Activated CD4-positive, alpha-beta T cell treated with anti-CD3 and anti-CD28 coated beads, Interleukin-10, Interleukin-2, amounts not matched to agents 100 ng/mL and 50 ng/mL, durations not matched to agents 16 hours and 8 hours (primary cell): ENCODE measurements at regions not wholly inside any gene's neighbourhood (a gene's known extent, or its start where the extent isn't known, plus 50 kb on each side); places are given as distances from the start of the nearest gene placed in this dataset.

Experiments used
- DNase-seq: peaks from one replicate; pipeline ENCODE4 v3.0.0-alpha.2; 2020

DNA sequence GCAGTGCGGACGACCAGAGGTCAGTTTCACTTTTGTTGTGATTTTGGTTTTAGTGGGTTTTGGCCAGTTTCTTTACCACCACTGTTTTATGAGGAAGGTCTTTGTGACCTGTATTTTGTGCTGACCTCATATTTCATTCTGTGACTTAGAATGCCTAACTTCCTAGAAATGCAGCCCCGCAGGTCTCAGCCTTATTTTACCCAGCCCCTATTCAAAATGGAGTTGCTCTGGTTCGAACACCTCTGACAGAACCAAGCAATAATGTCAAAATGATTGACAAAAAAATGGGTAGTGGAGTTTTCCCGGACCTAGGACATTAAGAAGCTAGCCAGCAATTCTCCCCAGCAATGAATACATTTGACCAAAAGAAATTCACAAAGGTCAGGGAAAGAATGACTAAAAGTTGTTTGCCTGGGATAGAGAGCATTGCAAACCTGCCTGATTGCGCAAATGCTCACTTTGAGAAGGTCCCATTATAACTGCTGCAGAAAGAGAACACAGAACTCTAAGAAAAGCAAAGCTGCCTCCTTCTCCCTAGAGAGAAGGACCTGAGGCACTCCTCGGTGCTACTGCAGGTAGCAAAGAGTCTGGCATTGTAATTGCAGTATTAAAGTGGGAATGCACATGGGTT, 288.8 kb downstream of the ADGB start:
- no peak for DNase-seq

DNA sequence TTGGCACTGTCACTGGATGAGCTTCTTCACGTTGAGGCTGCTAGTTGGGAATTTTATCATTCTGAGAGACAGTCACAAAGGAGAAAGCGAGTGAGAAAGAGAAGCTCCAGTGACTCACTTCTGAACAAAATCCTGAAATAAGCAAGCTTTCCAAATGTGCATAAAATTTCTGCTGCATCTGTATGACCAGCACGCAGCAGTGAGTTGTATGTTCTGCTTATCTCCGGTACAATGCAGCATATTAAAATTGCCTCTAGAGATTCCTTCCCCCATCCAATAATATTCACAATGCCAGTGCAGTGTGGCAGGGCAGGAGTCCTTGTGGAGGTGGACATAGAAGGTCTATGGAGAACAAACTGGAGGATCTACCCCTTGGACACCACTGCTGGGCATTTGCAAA, 290.5 kb downstream of the ADGB start:
- DNase-seq, result no peak

DNA sequence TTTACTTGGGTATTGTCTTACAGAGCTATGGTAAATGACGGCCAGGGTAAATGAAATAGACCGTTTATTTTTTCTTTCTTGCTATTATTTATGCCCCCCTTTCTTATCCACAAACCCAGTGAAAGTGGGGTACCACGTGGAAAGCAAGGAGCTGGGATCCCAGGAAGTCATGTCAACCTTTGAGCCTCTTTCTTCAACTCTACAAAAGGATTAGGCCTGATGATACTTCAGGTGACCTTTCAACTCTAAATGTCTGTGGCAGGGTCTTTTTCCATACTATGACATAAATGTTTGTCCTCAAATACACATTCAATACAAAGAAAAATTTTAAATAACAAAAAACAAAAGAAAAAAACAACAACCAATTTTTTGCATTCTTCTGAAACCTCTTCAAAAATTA, 291.4 kb downstream of the ADGB start:
- no peak for DNase-seq

DNA sequence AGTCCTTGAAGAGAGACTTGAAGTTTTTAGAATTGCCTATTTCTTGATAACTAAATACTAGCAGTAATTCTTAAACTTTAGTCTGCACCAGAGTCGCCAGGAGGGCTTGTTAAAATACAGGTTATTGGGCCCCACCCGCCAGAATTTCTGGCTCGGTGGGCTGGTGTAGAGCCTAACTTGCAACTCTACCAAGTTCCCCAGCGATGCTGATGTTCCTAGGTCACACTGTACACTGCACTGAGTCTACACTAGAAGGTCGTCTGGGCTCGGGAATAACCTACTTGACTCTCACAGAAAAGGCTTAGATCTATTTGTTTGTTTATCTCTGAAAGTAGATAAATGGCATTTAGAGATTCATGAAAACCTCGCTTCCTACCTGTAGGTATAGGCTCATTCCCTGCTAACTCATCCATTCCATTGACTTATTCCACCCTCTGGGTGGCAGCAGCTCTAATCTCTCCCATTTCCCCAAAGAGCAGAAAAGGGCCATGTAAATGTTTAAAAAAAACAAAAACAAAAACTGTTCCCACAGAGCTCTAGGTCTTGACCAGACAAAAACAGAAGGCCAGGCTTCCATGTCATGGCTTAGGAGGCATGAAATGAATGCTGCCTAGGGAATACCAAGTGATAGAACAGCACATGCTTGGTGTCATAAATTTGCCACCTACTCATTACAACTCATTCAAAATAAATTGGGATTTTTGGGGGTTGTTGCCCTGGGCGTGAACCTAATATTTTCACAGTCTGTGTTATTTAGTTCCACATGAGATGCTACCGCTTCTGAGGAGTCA, 292.1 kb downstream of the ADGB start:
- DNase-seq, result no peak

DNA sequence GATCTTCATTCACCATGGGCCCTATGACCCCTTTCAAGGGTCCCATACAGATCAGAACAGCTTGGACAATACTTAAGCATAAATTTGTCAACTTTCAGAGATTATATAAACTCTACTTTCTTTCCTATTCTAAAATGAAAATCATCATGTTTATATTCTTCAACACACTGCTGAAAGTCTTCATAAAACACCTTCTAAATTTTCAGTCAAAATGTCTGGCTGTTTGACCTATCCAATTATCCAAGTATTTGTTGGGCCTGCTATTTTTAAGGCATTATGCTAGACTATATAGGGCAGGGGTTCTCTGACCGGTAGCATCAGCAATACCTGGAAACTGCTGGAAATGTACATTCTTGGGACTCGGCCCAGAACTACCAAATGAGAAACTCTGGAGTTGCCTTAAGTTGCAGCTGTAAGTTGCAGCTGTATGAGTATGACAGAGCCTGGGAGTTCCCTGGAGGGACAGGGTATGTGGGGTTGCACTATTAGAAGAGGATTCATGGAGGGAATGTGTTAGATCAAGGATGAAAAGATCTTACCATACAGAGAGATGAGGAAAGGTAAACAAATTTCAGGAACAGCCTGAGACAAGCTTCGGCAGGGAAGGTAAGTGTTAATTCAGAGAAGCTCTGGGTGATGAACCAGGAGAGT, 293.0 kb downstream of the ADGB start:
- DNase-seq, result no peak

DNA sequence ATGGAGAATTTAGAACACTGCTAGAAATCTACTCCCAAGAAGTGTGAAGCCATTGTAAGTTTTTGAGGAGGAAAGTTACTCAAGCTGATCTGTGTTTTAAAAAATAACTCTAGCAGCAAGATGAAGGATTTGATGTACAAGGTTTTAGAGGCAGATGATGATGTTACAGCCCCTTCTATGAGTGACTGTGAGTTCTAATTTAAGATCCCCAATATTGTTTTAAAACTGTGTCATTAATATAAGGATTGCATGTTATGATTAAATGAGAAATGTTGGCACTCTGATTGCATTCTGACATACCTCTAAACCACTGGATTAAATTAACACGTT, 293.5 kb downstream of the ADGB start:
- no peak for DNase-seq

DNA sequence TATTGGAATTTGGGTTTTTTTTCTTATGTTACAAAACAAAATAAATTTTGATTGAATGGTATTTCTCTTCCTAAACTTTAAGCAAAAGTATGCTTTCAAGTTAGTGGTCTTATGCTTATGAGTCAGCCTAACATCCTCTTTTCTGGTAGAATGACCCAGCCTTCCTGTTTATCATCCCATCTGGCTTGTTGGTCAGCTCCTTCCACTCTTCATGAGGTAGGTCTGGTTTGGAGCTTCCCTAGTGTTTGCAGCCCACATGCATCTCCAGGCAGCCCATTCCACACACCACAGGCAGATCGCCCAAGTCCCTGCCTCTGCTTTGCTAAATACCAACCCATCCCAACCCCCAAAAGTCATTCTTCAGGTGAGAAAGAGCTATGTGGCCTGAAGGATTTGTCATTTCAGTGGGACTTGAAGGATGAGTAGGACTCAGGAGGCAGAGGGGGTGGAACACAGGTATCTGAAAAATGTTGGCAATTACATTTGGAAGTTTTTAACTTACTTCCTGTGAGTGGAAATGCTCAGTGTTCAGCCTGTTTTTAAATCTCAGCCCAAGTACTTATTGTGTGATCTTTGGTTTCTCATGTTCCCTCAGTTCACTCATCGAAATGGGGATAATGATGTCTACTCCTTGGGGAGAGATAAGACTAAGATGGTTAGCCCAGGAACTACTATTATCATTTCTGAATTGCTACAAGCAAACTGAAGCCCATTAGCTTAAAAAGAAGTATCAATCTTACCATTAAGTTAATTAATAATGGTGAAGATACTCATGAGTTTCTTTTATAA, 294.0 kb downstream of the ADGB start:
- DNase-seq, result no peak

DNA sequence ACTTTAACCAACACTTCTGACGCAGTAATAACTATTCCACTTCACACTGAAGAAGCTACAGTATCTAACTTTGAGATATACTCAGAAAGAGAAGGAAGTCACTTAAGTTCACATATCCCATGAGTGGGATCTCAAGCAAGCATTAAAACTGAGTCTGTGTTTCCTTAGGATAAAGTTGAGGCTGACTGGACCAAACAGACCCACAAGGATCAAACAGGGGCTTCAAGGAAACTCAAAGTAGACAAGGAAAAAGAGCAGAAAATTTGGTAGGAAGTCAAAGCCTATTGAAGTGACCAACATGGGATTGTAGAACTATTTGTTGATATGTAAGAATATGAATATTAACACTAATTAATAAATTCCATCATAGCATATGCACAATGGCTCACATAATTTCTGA, 294.9 kb downstream of the ADGB start:
- no peak for DNase-seq

DNA sequence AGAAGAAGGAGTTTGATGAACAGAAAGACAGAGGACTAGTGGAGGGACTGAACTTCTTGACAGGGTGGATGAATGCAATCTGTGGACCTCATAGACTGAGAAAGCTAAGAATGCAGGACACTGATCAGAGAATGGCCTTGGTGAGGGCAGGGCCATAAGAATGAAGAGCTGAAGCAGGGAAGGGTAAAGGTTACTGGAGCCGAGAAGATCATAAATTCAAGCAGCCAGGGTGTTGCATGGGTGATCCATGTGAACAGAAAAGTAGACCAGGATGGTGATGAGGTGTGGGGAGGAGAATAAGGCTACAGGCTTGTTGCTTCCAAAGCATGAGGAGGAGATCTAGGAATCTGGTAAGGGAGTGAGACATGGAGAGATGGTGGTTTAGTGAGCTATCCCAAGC, 295.9 kb downstream of the ADGB start:
- no peak for DNase-seq

DNA sequence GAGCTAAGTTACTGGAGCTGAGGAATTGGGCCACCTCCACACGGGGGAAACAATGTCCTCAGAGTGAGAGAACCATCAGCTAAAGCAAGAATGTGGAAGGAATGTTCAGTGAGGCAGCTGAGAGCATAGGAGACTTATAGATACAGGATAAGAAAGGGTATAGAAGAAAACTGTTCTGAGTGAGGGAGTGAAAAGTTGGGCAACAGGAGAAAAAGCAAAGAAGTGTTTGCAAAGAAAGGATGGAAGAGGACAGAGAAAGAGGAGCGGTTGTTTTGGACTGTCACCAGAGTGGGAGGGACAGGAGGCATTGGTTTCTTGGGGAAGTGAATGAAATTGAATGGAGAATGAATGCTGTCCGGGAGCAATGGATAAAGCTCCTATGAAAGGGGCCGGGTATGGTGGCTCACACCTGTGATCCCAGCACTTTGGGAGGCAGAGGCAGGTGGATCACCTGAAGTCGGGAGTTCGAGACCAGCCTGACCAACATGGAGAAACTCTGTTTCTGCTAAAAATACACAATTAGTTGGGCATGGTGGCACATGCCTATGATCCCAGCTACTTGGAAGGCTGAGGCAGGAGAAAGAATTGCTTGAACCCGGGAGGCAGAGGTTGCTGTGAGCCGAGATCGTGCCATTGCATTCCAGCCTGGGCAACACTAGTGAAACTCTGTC, 296.5 kb downstream of the ADGB start:
- no peak for DNase-seq

DNA sequence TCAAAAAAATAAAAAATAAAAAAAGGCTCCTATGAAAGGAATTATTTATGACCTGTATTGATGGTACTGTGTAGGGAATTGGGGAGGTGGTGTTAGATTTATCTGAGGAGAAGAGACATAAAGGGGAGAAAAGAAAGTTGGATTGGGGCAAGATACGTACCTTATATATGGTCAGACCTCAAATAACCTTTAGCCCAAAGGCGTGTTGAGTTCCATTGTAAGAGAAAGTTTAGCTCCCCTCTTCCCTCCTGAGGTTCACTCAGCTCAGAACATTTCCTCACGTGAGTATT, 296.9 kb downstream of the ADGB start:
- no peak for DNase-seq

DNA sequence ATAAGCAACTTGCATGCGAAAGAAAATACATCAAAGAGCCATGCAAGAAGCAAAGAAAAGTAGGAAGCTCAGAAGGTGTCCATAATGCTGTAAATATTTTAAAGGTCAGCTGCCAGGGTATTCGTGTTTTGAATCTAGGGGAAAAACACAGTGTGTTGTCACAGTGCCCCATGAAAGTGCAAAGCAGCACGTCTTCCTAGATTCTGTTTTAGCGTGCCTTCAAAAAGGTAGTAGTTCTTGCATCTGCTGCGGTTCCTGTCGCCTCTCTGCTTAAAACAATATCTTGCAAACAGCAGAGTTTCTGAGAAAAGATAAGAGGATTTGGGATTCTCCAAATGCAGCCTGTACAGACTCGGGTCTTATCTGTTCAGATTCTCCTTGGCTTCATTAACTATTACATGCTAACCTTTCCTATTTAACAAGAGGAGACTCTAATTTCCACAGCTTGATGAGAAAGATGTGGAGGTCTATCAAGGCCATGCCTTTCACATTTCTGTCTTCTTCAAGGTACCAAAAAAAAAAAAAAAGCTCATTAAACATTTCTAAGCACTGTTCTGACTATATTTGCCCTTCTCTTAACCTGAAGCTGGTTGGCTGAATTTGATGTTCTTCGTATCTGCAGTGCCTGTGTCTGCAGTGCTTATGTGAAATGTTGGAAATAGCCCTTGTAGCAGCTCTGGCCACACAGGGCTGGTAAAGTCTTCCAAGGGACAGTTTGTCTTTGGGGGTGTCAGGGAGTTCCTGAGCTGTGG, 297.5 kb downstream of the ADGB start:
- DNase-seq, result no peak

DNA sequence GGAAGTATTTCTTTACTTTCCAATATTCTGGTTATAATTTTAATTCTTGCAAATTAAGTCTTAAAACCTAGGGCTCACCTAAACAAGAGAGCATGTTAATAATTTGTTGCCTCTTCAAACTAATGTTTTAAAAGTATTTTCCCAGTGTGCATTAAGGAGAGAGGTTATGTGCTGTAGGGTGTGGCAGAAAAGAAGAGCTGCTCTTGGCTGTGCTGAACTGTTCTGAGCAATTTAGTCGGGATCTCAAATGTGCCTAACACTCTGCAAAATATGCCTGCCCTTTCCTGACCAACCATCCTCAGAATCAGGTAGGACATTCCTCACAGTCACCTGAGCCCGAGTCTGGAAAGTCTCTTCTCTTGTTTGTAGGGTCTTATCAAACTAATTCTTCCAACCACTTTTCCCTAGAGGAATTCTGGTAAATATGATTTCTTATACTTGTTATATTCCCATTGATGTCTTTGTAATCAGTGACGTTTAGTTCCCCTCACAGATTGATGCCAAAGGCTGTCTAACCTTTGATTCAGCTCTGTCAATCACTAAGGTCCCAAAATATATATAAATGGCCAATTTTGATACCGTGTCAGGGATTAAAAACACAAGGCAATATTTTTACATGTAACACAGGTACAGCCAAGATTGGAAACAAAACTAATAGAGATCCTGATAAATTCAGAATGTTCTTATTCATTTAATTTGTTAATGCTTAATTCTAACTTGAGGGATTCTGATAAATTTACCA, 298.4 kb downstream of the ADGB start:
- DNase-seq, result no peak

DNA sequence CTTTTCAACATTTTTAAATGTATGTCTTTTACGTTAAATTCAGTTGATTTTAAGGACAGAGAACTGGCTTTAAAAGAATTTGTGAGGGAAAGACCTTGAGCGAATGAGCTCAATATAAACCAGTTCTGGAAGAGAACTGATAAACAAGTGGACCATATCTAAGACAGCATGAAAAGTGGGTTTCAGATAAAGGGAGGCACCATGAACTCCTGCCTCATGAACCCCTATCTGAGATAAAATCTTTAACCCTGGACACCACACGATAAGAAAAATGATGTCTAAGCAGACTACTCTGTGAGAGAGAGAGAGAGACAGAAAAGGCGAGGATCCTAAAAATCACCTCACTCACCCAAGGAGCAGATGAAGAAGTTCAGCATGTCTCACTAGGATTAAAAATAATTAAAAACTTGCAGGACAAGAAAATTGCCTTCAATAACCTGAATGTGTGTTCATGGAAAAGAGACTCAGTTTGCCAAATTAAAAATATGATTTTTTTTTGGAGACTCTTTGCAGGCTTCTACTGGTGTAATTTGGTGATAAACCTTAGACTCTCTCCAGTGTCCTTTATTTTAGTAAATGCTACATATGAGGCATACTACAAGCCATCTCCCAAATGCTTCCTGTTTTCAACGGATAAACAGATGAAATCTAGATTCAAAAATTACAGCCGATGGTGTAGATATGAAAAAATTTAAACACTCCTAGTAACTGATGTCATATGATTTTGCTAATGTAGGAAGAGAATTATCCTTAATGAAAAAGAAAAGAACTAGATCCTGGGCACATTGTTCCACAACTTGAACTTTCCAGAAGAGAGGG, 299.5 kb downstream of the ADGB start:
- no peak for DNase-seq

DNA sequence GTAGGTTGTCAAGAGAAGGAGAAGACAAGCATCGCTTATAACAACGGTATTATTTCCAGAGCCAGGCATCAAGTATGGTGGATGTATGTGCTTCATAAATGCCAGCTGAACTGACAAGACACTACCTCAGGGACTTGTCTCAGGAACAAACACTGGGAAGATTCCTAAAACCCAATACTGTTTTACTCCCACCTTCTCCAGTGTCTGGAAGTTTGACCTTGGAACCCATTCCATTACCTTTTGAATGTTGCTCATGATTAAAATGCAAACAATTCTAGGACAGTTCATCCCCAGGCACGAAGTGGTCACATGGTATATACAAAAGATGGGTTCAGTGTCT, 300.1 kb downstream of the ADGB start:
- no peak for DNase-seq

DNA sequence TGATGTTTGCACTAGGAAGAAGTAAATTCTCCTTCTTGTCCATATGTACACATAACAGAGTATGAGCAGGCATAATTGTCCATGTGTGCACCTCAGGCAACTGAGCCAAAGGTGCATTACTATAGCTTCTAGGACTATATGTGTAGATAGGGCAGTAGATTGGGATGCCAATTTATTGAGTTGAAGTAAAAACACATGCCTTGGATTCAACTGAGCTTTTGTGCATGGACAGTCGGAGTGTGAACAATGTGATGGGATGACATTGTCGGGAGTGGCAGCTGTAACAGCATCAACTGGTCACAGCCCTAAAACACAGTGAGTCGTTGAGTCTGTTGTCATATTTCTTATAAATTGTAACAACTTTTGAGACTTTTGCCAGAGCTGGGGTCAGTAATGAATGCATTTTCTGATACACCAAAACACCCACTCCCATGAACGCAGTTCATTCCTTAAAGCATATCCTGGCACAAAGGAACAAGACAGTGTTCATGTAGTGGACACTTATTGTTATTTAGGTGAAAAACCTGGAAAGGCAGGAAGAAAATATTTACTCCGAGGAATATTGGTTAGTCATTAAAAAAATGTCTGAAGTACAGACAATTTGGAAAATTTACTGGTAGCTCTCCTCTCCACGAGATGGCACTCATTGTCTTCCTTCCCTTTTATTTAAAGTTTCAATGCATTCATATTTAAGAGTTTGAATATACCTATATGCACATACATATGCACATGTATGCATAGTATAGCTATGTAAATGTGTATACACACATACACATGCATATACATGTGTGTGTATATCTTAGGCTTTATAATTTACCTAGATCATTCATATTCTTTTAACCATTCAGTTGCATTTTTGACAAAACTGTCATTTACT, 302.0 kb upstream of the STXBP5 start:
- no peak for DNase-seq

DNA sequence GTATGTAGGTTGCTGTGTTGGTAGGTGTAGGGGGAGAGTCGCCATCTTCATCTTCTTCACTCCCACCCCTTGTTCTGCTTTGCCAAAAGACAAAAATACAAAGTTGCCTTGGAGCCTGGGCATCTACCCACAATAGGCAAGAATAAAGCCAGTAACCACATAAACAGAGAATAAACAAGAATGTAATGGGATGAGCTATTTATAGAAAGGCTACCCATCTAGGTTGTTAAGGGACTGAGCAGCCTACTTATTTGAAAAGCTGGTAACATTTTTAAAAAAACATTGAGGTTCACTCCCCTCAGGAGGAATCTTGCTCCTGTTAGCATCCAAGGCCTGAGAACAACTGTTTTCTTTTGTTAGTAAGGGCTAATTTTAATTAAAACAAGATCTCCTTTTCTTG, 301.4 kb upstream of the STXBP5 start:
- DNase-seq, result no peak

DNA sequence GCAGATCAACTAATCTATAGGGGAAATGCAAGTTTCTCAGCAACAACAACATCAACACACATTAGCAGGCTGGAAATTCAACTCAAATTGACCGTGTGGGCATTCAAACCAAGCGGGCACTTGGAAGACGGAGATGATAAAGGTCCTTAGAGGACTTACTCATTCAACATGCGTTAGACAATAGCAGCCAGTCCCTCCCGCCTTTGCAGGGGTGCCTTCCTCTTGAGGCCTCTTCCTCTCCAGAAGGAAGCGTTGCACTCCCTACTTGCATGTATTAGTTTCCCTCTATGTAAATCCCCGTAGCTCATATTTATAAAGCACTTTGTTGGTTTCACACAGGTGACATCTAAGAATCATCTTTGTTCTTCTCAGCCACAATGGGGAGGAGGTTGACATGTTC, 300.8 kb upstream of the STXBP5 start:
- no peak for DNase-seq

DNA sequence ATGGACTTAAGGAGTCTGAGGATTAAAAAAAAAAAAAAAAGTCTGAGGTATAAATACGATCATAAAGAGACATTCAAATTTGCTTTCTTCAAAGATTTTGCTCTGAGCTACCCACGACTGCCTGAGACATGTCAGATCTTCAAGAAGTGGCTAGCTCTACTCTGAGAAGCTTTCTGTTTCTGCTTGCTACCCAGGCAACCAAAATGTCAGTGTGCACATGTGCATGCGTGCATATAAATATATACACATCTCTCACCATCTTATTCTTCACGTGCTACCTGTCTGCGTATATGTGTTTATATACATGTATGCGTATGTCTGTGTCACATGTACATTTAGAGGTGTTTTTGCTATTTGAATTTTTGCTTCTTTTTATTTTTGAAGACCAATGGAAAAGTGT, 299.6 kb upstream of the STXBP5 start:
- DNase-seq, result no peak

DNA sequence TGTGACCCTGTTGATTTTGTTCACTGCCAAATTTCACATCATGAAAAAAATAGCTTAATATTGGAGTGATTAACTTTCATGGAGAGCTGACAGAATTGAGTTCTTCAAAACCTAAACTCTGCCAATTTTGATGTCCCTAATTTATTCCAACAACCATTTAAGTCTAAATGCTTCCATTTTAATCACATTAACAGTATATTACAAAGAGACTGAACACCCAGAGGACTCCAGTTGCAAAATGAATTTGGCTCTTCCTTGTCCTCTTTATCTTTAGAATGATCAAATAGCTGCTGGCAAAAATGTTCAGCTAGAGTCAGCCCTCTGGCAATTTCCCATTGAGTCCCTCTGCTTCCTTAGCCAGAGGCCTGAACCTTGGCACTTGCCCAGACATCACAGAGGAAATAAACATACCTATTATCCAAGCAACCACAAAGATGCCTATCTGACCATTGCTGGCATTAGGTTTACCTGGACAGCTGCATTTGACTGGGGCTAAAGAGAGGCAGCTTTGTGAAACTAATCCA, 299.0 kb upstream of the STXBP5 start:
- DNase-seq, result no peak
